ENCODE measurements at regions not wholly inside any gene's neighbourhood (a gene's known extent, or its start where the extent isn't known, plus 50 kb on each side); places are given as distances from the start of the nearest gene placed in this dataset.

DNA sequence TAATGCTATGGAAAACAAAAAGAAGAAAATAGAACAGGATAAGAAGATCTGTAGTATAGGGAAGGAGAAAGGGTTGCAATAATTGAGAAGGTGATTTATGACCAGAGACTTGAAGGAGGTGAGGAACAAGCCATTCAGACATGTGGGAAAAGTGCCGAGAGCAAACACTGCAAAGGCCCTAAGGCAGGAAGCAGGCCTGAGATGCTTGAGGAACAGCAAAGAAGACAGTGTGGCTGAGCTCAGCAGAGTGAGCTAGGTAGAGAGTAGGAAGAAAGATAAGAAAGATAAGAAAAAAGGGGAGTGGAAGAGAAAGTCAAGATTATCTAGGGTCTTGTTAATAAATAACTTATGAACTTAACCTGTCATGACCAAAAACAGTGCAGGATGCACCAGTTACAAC, 671.8 kb downstream of the RPS29 start:
- Histone ChIP-seq H3K36me3 (ENCODE audit: control insufficient read depth in 2 of 2, insufficient read depth in 1 of 2, low read length in 2 of 2) (no peaks in the 10 kb centered on the region), H3K4me3 (ENCODE audit: low read depth, low read length) (no peak overlapping the region), H3K4me1 (ENCODE audit: control insufficient read depth, insufficient read depth, low read length) (no peaks in the 10 kb centered on the region), H3K9me3 (ENCODE audit: control insufficient read depth, insufficient read depth, low read depth, low read length) (no peaks in the 10 kb centered on the region), H3K27ac (ENCODE audit: extremely low read depth, low read depth, low read length) (no peak overlapping the region)
- CTCF ChIA-PET, result no interaction called here
- TF ChIP-seq, protein P1, sequence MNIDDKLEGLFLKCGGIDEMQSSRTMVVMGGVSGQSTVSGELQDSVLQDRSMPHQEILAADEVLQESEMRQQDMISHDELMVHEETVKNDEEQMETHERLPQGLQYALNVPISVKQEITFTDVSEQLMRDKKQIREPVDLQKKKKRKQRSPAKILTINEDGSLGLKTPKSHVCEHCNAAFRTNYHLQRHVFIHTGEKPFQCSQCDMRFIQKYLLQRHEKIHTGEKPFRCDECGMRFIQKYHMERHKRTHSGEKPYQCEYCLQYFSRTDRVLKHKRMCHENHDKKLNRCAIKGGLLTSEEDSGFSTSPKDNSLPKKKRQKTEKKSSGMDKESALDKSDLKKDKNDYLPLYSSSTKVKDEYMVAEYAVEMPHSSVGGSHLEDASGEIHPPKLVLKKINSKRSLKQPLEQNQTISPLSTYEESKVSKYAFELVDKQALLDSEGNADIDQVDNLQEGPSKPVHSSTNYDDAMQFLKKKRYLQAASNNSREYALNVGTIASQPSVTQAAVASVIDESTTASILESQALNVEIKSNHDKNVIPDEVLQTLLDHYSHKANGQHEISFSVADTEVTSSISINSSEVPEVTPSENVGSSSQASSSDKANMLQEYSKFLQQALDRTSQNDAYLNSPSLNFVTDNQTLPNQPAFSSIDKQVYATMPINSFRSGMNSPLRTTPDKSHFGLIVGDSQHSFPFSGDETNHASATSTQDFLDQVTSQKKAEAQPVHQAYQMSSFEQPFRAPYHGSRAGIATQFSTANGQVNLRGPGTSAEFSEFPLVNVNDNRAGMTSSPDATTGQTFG (tag by site-specific recombination; IDR thresholded peaks at IDR 0.05; ENCODE audit: borderline replicate concordance), result no peak
- TF ChIP-seq ZNF248 (tag by site-specific recombination; IDR thresholded peaks at IDR 0.05) (no peak), MZF1 (tag by site-specific recombination; IDR thresholded peaks at IDR 0.05; ENCODE audit: borderline replicate concordance) (no peak), HOXA7 (CRISPR knock-in tag; IDR thresholded peaks at IDR 0.05; ENCODE audit: borderline replicate concordance) (no peak), ZNF549 (tag by site-specific recombination; IDR thresholded peaks at IDR 0.05) (no peak), ZNF677 (tag by site-specific recombination; IDR thresholded peaks at IDR 0.05) (no peak), ZNF529 (tag by site-specific recombination; IDR thresholded peaks at IDR 0.05; ENCODE audit: insufficient replicate concordance) (no peak), PBX3 (CRISPR knock-in tag; IDR thresholded peaks at IDR 0.05) (no peak), ZNF629 (tag by site-specific recombination; IDR thresholded peaks at IDR 0.05) (no peak), ZNF561 (tag by site-specific recombination; IDR thresholded peaks at IDR 0.05; ENCODE audit: borderline replicate concordance) (no peak), GLI2 (tag by site-specific recombination; IDR thresholded peaks at IDR 0.05; ENCODE audit: borderline replicate concordance, low read depth) (no peak), ZNF362 (tag by site-specific recombination; IDR thresholded peaks at IDR 0.05) (no peak), ZNF114 (tag by site-specific recombination; IDR thresholded peaks at IDR 0.05) (no peak), KLF16 (tag by site-specific recombination; IDR thresholded peaks at IDR 0.05) (no peak), ZNF23 (tag by site-specific recombination; IDR thresholded peaks at IDR 0.05; ENCODE audit: borderline replicate concordance) (no peak), SP2 (tag by site-specific recombination; IDR thresholded peaks at IDR 0.05) (no peak), ZNF704 (tag by site-specific recombination; IDR thresholded peaks at IDR 0.05) (no peak), ZNF626 (tag by site-specific recombination; IDR thresholded peaks at IDR 0.05) (no peak)
- TF ChIP-seq, protein P2, sequence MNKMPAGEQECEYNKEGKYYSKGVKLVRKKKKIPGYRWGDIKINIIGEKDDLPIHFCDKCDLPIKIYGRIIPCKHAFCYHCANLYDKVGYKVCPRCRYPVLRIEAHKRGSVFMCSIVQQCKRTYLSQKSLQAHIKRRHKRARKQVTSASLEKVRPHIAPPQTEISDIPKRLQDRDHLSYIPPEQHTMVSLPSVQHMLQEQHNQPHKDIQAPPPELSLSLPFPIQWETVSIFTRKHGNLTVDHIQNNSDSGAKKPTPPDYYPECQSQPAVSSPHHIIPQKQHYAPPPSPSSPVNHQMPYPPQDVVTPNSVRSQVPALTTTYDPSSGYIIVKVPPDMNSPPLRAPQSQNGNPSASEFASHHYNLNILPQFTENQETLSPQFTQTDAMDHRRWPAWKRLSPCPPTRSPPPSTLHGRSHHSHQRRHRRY (tag by site-specific recombination; IDR thresholded peaks at IDR 0.05), result no peak
- POLR2A ChIA-PET, result no interaction called here

- no peak overlapping the region for H3K4me3 ChIP-seq (ENCODE audit: low read depth, low read length)
- H3K4me1 ChIP-seq (ENCODE audit: control insufficient read depth, insufficient read depth, low read length), result peaks cover 5% of the 10 kb centered on the region; the same call in 1 of the 2 replicates
- TF ChIP-seq ZNF513 (tag by site-specific recombination; IDR thresholded peaks at IDR 0.05) (no peak), ZNF274 (IDR thresholded peaks at IDR 0.05; ENCODE audit: low read length) (no peak), ZNF274 (tag by site-specific recombination; IDR thresholded peaks at IDR 0.05; ENCODE audit: borderline replicate concordance) (no peak)
- no peak overlapping the region for H3K27ac ChIP-seq (ENCODE audit: extremely low read depth, low read depth, low read length)
- no peaks in the 10 kb centered on the region for H3K36me3 ChIP-seq (ENCODE audit: control insufficient read depth in 2 of 2, insufficient read depth in 1 of 2, low read length in 2 of 2)
- ChIA-PET POLR2A (no interaction called here), CTCF (no interaction called here)
- no peaks in the 10 kb centered on the region for H3K9me3 ChIP-seq (ENCODE audit: control insufficient read depth, insufficient read depth, low read depth, low read length)
Measured at GRCh38 chr14:48900565-48900964, 685.6 kb downstream of the RPS29 start.
